ENCODE measurements at regions not wholly inside any gene's neighbourhood (a gene's known extent, or its start where the extent isn't known, plus 50 kb on each side); places are given as distances from the start of the nearest gene placed in this dataset.

DNA sequence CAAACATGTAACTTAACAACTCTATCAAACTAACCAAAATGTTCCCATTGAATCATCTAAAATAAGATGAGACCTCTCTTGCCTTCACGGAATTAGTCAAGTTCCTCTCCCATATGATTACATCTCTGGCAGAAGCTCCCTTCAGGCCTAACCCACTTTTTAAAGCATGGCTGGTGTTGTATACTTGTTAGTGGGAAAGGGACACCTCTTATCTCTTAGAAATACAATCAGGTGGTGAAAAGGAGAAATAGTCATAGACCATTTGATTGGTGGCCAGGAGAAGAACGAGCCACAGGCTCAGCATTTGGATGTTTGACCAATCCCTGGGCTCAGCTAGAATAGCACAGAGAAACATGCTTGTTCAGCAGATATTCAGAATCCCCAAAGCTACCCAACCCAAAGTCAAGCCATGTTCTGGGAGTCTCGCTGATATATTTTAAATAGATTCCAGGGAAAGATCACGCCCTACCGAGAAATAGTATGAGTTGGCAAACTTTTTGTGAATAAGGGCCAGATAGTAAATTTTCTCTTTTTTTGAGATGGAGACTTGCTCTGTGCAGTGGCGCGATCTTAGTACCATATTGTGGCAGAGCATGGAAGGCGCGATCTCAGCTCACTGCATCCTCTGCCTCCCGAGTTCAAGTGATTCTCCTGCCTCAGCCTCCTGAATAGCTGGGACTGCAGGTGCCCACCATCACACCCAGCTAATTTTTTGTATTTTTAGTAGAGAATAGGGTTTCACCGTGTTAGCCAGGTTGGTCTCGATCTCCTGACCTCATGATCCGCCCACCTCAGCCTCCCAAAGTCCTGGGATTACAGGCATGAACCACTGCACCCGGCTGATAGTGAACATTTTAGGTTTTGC is 126.3 kb upstream of the MYLIP start:
- Mint-ChIP-seq H3K27me3 (no peaks in the 10 kb centered on the region), H3K27ac (ENCODE audit: low read depth) (no peak overlapping the region), H3K4me3 (no peak overlapping the region), H3K9me3 (no peaks in the 10 kb centered on the region), H3K36me3 (ENCODE audit: insufficient read depth) (no peaks in the 10 kb centered on the region), H3K4me1 (peaks cover 5% of the 10 kb centered on the region)
- DNase-seq (ENCODE audit: low spot score in 2 of 2) (no peak), ATAC-seq (replicated peaks; ENCODE audit: extremely low read depth, poor library complexity, severe bottlenecking) (no peak)

- Mint-ChIP-seq H3K4me1 (peaks cover 5% of the 10 kb centered on the region), H3K9me3 (no peaks in the 10 kb centered on the region), H3K27me3 (no peaks in the 10 kb centered on the region), H3K27ac (ENCODE audit: low read depth) (no peak overlapping the region), H3K4me3 (no peak overlapping the region), H3K36me3 (ENCODE audit: insufficient read depth) (no peaks in the 10 kb centered on the region)
- ATAC-seq (replicated peaks; ENCODE audit: extremely low read depth, poor library complexity, severe bottlenecking) (no peak), DNase-seq (ENCODE audit: low spot score in 2 of 2) (no peak)
Observed at GRCh38 chr6:16001158-16001557, 127.7 kb upstream of the MYLIP start.

DNA sequence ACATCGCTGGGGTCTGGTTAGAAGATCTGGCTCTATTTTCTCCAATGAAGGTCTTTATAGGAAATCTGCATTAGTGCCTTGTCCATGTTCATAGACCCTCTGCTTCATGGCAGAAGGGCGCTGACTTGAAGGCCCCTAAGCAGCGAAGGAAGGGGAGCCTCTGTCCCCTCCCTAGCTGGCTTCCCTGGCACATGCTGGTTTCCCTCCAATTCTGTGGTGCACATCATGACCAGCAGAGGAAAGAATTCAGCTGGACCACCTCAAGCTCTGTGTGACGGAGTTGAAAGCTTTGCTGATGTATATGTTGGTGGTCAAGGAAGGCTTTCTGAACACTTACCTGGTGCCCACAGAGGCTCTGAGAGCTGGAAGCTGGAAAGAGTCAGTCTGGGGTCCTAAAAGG is 129.7 kb upstream of the MYLIP start:
- no peaks in the 10 kb centered on the region for H3K27me3 Mint-ChIP-seq
- ATAC-seq (replicated peaks; ENCODE audit: extremely low read depth, poor library complexity, severe bottlenecking) (no peak), DNase-seq (ENCODE audit: low spot score in 2 of 2) (no peak)
- H3K9me3 Mint-ChIP-seq: no peaks in the 10 kb centered on the region
- H3K4me3 Mint-ChIP-seq: no peak overlapping the region
- H3K4me1 Mint-ChIP-seq: peaks cover 11% of the 10 kb centered on the region
- H3K36me3 Mint-ChIP-seq (ENCODE audit: insufficient read depth): no peaks in the 10 kb centered on the region
- H3K27ac Mint-ChIP-seq (ENCODE audit: low read depth): no peak overlapping the region

DNA sequence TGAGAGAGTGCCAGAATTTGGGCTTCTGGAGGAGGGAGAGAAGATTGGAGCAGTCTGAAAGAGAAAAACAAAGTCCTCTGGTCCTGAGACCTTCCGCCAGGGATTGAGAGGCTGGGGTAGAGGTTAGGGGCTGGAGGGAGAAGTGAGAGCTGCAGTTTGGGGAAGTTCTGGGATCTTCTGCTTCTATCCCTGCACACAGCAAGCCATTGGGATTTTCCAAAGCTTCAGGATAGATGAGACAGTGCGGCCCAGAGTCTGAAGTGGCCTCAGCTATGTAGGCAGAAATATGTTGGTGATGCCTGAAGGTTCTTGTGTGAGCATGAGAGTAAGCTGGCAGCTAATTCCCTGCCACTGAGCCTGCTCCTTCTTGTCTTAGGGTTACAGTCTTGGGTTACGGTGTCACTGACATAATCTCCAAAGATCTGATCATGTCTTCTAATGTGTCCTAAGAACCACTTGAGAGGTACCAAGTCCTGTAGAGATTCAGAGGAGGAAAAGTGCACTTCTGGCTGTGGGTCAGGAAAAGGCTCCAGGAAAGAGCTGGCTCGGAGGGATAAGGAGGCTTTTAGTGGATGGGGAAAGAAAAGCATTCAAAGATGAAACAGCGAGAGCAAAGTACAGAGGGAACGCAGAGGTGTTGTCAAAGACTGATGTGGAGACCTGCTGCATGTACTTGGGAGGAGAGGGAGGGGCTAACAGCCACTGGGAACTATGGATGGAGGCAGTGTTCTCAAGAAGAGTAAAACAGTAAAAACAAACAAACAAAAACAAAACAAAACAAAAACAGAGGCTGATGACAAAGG is 131.1 kb upstream of the MYLIP start:
- no peak for DNase-seq (ENCODE audit: low spot score in 2 of 2)
- Mint-ChIP-seq H3K27me3 (no peaks in the 10 kb centered on the region), H3K4me1 (peaks cover 20% of the 10 kb centered on the region), H3K27ac (ENCODE audit: low read depth) (no peak overlapping the region), H3K36me3 (ENCODE audit: insufficient read depth) (no peaks in the 10 kb centered on the region), H3K4me3 (no peak overlapping the region), H3K9me3 (no peaks in the 10 kb centered on the region)
- ATAC-seq (replicated peaks; ENCODE audit: extremely low read depth, poor library complexity, severe bottlenecking): no peak

DNA sequence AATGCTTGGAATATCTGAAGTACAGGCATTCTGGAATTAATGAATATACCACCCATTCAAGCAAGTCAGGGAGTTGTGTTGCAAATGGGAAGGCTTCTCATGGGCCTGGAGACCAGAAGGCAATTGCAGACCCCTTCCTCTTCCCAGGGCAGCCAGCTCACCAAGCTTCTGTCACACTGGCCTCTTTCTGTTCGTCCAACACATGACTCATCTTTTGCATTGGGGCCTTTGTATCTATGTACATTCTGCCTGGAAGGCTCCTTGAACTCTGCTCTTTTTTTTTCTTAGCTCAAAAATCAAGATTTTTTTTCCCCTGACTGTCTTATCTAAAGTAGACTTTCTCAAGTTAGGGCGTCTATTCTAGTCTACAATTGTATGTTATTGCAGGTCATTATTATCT is 132.9 kb upstream of the MYLIP start:
- no peak overlapping the region for H3K4me3 Mint-ChIP-seq
- ATAC-seq (replicated peaks; ENCODE audit: extremely low read depth, poor library complexity, severe bottlenecking) (no peak), DNase-seq (ENCODE audit: low spot score in 2 of 2) (no peak)
- no peak overlapping the region for H3K27ac Mint-ChIP-seq (ENCODE audit: low read depth)
- H3K9me3 Mint-ChIP-seq: no peaks in the 10 kb centered on the region
- no peaks in the 10 kb centered on the region for H3K36me3 Mint-ChIP-seq (ENCODE audit: insufficient read depth)
- H3K4me1 Mint-ChIP-seq: peaks cover 20% of the 10 kb centered on the region
- no peaks in the 10 kb centered on the region for H3K27me3 Mint-ChIP-seq

DNA sequence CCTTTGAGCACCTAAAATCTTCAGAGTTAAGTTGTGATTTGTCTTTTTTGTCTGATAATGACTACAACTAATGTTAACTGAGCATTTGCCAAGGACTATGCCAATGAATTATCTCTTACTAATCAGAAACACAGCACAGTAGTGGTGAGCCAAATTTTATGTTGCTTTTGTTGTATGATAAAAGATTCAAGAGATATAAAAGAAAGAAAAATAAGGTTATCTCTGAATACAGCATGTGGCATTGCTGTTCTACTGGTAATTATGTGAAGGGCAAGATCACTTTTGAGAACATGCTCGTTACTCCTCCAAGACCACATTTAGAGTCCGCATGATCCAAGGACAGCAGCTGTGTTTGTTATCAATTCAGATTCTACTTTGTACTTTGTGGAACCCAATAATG is 133.4 kb upstream of the MYLIP start:
- no peak for DNase-seq (ENCODE audit: low spot score in 2 of 2)
- H3K4me3 Mint-ChIP-seq: no peak overlapping the region
- H3K36me3 Mint-ChIP-seq (ENCODE audit: insufficient read depth): no peaks in the 10 kb centered on the region
- ATAC-seq (replicated peaks; ENCODE audit: extremely low read depth, poor library complexity, severe bottlenecking): no peak
- no peaks in the 10 kb centered on the region for H3K27me3 Mint-ChIP-seq
- no peaks in the 10 kb centered on the region for H3K9me3 Mint-ChIP-seq
- H3K27ac Mint-ChIP-seq (ENCODE audit: low read depth): no peak overlapping the region
- H3K4me1 Mint-ChIP-seq: peaks cover 20% of the 10 kb centered on the region

- Mint-ChIP-seq H3K36me3 (ENCODE audit: insufficient read depth) (no peaks in the 10 kb centered on the region), H3K4me3 (peak overlapping the region; percentile 48)
Observed at GRCh38 chr6:15994814-15995459, 133.9 kb upstream of the MYLIP start.

DNA sequence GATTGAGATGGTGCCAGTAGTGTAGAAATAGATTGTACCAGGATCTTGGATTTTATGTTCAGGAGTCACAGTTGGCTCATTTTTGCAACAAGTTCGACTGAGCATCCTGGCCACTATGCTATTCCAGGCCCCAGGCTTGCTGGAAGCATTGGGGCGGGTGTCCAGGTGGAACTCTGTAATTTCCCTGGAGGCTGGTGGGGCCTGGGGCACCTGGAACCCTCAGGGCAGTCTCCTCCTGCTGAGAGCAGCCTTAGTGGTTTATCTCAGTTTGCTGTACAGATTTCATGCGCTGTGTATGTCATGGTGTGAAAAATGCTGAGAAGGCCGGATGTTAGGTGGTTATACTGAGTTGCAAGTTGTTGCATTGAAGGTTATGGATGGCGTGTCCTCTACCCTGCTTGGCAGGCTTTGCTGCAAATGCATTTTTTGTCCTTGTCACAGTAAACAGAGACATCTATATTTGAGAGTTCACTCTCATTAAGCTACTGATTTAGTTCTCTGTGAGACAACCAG is 135.1 kb upstream of the MYLIP start:
- peak overlapping the region; percentile 48 for H3K4me3 Mint-ChIP-seq
- DNase-seq (ENCODE audit: low spot score in 2 of 2): peak in 1 of 2 donors; percentile 32
- peaks cover 26% of the 10 kb centered on the region for H3K4me1 Mint-ChIP-seq
- no peaks in the 10 kb centered on the region for H3K9me3 Mint-ChIP-seq
- H3K27ac Mint-ChIP-seq (ENCODE audit: low read depth): peak overlapping the region; percentile 27
- H3K36me3 Mint-ChIP-seq (ENCODE audit: insufficient read depth): no peaks in the 10 kb centered on the region
- ATAC-seq (replicated peaks; ENCODE audit: extremely low read depth, poor library complexity, severe bottlenecking): peak; percentile 97
- H3K27me3 Mint-ChIP-seq: no peaks in the 10 kb centered on the region

More at GRCh38 chr6:15994814-15995459, 133.9 kb upstream of the MYLIP start:
- no peaks in the 10 kb centered on the region for H3K9me3 Mint-ChIP-seq
- H3K27me3 Mint-ChIP-seq: no peaks in the 10 kb centered on the region
- DNase-seq (ENCODE audit: low spot score in 2 of 2): no peak
- ATAC-seq (replicated peaks; ENCODE audit: extremely low read depth, poor library complexity, severe bottlenecking): no peak
- peaks cover 22% of the 10 kb centered on the region for H3K4me1 Mint-ChIP-seq
- no peak overlapping the region for H3K27ac Mint-ChIP-seq (ENCODE audit: low read depth)

DNA sequence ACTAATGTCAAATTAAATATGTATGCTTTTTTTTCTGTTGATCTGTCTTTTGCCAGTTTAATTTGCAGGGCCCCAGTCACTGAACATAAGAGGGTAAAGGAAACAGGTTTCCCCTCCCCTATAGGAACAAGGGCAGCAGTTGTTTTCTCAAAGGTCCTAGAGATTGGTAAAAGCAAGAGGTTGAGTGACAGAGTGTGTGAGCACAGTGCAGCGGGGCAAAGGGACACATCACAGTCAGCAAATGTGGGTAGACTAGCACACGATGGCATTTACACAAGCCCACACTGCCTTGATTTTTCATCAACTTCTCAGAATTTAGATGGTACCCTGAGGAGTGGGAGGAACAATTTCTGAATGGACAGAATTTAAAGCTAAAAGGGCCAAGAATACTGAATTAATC is 138.7 kb upstream of the MYLIP start:
- Mint-ChIP-seq H3K36me3 (ENCODE audit: insufficient read depth) (no peaks in the 10 kb centered on the region), H3K4me1 (peaks cover 23% of the 10 kb centered on the region), H3K4me3 (no peak overlapping the region), H3K9me3 (no peaks in the 10 kb centered on the region), H3K27me3 (no peaks in the 10 kb centered on the region), H3K27ac (ENCODE audit: low read depth) (no peak overlapping the region)
- no peak for DNase-seq (ENCODE audit: low spot score in 2 of 2)
- ATAC-seq (replicated peaks; ENCODE audit: extremely low read depth, poor library complexity, severe bottlenecking): no peak

- H3K9me3 Mint-ChIP-seq: no peaks in the 10 kb centered on the region
- ATAC-seq (replicated peaks; ENCODE audit: extremely low read depth, poor library complexity, severe bottlenecking): no peak
- peaks cover 16% of the 10 kb centered on the region for H3K4me1 Mint-ChIP-seq
- no peaks in the 10 kb centered on the region for H3K27me3 Mint-ChIP-seq
- H3K4me3 Mint-ChIP-seq: no peak overlapping the region
- H3K36me3 Mint-ChIP-seq (ENCODE audit: insufficient read depth): no peaks in the 10 kb centered on the region
- H3K27ac Mint-ChIP-seq (ENCODE audit: low read depth): no peak overlapping the region
- no peak for DNase-seq (ENCODE audit: low spot score in 2 of 2)
Observed at GRCh38 chr6:15989397-15989796, 139.5 kb upstream of the MYLIP start.

DNA sequence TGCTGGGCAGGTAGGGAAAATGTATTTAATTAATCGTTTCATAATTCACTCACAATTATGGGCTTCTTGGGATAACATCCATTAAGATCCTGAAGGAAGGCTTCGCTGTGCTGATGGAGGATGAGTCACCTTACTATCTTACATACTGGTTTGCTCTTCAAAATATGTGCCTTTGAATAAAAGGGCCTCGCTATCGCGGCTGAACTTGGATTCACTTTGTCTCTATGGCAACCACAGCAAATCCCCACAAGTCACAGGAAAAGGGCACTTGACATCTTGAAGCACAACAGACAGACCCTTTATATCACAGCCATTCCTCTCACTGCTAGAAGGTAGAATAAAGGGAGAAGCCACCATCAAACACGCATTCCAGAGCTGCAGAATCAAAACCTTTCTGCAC is 141.3 kb upstream of the MYLIP start:
- Mint-ChIP-seq H3K36me3 (ENCODE audit: insufficient read depth) (no peaks in the 10 kb centered on the region), H3K9me3 (no peaks in the 10 kb centered on the region), H3K27ac (ENCODE audit: low read depth) (no peak overlapping the region), H3K4me3 (no peak overlapping the region), H3K4me1 (peaks cover 6% of the 10 kb centered on the region), H3K27me3 (no peaks in the 10 kb centered on the region)
- DNase-seq (ENCODE audit: low spot score in 2 of 2) (no peak), ATAC-seq (replicated peaks; ENCODE audit: extremely low read depth, poor library complexity, severe bottlenecking) (no peak)

GRCh38 chr6:15986027-15986629 is 142.8 kb upstream of the MYLIP start:
- DNase-seq (ENCODE audit: low spot score in 2 of 2): no peak
- no peak overlapping the region for H3K27ac Mint-ChIP-seq (ENCODE audit: low read depth)
- no peaks in the 10 kb centered on the region for H3K9me3 Mint-ChIP-seq
- H3K4me3 Mint-ChIP-seq: no peak overlapping the region
- no peaks in the 10 kb centered on the region for H3K27me3 Mint-ChIP-seq
- no peaks in the 10 kb centered on the region for H3K36me3 Mint-ChIP-seq (ENCODE audit: insufficient read depth)
- no peak for ATAC-seq (replicated peaks; ENCODE audit: extremely low read depth, poor library complexity, severe bottlenecking)
- H3K4me1 Mint-ChIP-seq: peaks cover 6% of the 10 kb centered on the region
